Skin epidermis (tissue), 12 donors: ENCODE measurements at regions not wholly inside any gene's neighbourhood (a gene's known extent, or its start where the extent isn't known, plus 50 kb on each side); places are given as distances from the start of the nearest gene placed in this dataset.
"Not testable (repeated sequence)": the region's sequence is repeated elsewhere in the genome, so short reads cannot be mapped to it uniquely, and the experiment has no call there.

Experiments used
- H3K27ac ChIP-seq, 21 experiments: fragments of 200-600 bp; sonication (generic) in 11 of 21; one replicate each; pipeline ENCODE4 v1.5.0; 2020; ENCODE audit warnings: mild to moderate bottlenecking in 3 of 21, inconsistent platforms in 2 of 21, moderate library complexity in 2 of 21
- H3K4me3 ChIP-seq, 7 experiments: fragments of 200-600 bp; sonication (generic) in 2 of 7; one replicate each; pipeline ENCODE4 v1.5.0; 2020; ENCODE audit warnings: inconsistent platforms in 2 of 7, mild to moderate bottlenecking in 2 of 7, moderate library complexity in 1 of 7

DNA sequence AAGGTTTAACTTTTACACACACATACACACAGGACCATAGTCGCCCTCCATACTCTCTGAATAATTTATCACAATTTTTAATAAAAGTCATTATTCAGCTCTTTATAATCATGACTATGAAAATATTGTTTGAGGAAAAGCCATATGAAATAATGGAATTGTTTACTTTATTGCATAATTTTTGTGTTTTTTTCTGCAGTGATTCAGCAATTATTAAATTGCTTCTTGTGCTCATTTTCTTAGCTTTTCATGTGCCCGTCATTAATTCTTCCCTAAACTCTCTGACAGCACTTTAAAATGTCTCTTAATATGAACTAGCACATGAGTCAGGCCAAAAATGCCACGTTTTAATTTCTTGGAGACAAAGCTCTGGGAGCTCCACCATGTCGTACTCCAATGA lies 77.5 kb upstream of the ALX4 start:
- H3K4me3 ChIP-seq = no peak overlapping the region
- no peak overlapping the region for H3K27ac ChIP-seq

DNA sequence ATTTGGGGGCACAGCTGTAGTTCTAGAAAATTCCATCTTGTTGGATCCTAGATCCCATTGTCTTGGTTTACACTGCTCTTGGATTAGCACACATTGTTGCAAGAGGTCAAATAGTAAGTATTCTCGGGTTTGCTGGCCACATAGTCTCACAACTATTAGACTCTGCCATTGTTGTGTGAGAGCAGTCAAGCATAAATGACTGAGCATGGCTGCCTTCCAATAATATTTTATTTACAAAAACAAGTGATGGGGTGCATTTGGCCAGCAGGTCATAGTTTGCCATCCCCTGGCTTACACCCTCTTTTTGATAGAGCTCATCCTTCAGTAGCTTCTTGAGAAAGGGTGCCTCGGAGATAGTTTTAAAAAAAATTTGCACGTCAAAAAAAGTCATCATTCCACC lies 77.9 kb upstream of the ALX4 start:
- Histone ChIP-seq H3K27ac (no peak overlapping the region), H3K4me3 (no peak overlapping the region)

DNA sequence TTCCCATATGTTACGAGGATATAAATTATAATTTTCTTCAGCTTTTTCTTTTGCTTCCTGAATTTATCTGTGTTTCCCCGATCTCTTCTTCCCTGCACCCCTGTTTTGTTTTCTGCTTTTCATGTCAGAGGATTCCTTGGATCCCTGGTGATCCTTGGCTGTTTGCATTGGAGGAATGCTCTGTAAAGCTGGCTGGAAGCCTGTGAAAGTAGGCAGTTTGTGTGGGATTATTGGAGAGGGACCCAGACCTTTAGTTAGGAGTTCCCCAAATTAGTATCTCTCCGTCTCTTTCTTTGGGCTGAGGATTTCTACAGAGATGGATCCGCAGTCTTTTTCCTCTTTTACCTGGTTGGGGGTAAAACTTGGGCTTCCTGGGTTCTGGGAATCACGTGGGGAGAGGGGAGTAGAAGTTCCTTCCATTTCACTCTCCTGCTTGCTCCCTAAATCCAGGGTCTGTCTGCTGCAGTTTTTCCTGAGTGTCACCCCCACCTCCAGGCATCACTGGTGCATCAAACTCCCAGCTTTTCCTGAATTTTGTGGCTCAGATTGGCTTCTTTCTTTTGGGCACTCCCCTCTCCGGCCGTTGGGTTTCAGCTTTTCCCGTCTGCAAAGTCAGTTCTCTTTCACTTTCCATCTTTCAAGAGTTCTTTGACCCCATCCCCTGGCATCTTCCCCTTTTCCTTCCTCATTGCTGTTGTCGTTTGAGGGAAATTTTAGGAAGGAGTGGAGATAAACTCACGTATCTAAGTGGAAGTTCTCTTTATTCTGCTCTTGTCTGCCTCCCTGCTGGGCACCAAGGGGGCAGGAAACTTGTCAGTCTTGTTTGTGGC lies 79.1 kb upstream of the ALX4 start:
- Histone ChIP-seq H3K4me3 (no peak overlapping the region), H3K27ac (no peak overlapping the region)

DNA sequence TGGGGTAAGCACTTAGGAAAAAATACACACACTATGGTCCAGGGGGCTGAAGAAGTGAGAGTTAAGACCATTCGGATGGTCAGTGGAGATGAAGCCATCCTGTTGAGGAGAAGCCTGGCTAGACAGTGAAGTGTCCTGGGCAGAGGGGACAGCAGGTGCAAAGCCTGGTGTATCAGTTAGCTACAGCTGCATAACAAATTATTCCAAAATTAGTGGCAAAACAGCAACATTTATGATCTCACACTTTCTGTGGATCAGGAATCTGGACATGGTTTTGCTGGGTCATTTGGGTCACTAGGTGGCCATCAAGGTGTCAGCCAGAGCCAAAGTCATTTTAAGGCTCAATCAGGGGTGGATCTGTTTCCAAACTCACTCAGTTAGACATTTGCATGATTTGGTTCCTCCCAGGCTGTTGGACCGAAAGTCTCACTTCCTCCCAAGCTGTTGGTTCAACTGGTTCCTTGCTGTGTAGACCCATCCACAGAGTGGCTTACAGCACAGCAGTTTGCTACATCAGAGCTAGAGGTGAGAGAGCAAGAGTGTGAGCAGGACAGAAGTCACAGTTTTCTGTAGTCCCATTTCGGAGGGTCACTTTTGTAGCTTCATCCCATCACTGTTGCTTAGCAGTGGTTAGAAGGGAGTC lies 80.1 kb upstream of the ALX4 start:
- H3K27ac ChIP-seq = no peak overlapping the region
- no peak overlapping the region for H3K4me3 ChIP-seq

DNA sequence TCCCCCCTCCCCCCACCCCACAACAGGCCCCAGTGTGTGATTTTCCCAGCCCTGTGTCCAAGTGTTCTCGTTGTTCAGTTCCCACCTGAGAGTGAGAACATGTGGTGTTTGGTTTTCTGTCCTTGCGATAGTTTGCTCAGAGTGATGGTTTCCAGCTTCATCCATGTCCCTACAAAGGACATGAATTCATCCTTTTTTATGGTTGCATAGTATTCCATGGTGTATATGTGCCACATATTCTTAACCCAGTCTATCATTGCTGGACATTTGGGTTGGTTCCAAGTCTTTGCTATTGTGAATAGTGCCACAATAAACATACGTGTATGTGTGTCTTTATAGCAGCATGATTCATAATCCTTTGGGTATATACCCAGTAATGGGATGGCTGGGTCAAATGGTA lies 81.1 kb upstream of the ALX4 start:
- not testable (repeated sequence) for H3K27ac ChIP-seq, H3K4me3 ChIP-seq

DNA sequence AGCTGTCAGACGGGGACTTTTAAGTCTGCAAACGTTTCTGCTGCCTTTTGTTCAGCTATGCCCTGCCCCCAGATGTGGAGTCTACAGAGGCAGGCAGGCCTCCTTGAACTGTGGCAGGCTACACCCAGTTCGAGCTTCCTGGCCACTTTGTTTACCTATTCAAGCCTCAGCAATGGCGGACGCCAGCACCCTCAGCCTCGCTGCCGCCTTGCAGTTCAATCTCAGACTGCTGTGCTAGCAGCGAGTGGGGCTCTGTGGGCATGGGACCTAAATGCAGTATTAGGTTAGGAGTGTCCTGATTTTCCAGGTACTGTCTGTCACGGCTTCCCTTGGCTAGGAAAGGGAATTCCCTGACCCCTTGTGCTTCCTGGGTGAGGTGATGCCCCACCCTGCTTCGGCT lies 86.8 kb upstream of the ALX4 start:
- not testable (repeated sequence) for H3K4me3 ChIP-seq, H3K27ac ChIP-seq

DNA sequence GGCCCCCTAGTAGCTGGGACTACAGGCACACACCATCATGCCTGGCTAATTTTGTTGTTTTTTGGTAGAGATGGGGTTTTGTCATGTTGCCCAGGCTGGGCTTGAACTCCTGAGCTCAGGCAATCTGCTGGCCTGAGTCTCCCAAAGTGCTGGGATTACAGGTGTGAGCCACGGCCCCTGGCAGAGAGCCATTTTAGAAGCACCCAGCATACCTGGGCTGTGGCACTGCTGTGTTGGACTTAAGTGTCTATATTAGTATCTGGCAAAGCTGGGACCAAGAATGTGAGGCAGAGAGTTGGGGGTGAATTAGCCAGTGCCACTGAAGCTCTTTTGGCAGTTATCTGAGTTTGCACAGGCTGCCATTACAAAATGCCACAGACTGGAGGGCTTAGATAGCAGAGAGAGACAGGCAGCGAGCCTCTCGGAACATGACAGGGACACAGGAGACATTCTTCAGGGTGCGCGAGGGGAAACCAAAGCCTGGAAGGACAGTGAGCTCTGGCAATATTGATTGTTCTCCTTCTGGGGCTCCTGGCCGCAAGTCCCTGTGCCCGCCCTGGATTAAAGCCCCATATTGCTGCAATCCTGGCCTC lies 87.7 kb upstream of the ALX4 start:
- Histone ChIP-seq H3K4me3 (no peak overlapping the region), H3K27ac (no peak overlapping the region)

DNA sequence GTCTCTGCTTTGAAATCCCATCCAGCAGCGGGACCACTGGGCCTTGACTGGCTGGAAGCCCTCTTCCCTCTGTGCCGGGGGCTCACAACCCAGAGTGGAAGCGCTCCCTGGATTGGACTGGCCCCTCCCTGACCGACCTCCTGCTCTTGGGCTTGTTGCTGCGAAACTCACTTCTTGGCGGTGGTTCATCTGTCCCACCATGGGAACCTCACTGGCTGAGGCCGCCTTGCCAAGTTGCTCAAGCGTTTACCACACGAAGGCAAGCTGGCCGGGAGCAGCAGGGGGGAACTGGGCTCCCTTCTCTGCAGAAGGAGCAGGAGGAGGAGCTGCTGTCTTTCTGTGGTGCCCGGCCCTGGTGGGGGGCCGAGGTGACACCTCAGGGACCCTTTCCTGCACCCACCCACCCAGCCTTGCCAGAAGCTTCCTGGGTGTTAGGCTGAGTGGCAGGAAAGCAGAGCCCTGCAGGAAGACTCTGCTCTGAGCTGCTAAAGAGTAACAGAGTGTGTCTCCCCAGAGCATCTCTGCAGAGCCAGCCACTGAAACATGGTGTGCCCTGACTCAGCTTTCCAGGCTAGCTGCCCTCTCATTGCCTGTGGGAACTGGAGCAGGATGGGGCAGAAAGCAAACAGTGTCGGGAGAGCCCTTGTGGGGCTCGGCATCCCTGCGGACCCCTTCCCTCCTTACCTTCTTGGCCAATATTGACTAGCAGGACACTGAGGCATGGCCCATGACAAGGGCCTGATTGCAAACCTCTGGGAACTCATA lies 88.5 kb upstream of the ALX4 start:
- no peak overlapping the region for H3K27ac ChIP-seq
- H3K4me3 ChIP-seq = no peak overlapping the region

DNA sequence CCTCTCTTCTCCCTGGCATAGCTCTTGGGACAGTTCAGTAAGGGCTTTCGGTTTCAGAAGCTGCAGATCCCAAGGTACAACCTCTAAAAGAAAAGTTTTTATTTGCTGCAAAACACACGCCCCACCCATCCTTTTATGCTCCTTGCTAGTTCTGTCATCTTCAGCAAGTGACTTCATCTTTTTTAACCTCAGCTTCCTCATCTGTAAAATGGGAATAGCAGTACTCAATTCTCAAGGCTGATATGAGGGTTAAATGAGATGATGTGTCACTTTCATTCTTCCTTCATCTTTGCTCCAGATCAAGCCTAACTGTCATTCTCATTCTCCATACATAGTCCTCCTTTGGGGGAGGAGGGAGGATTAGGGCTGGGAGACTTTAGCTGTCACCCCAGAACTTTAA lies 90.0 kb upstream of the ALX4 start:
- Histone ChIP-seq H3K27ac (no peak overlapping the region), H3K4me3 (no peak overlapping the region)

DNA sequence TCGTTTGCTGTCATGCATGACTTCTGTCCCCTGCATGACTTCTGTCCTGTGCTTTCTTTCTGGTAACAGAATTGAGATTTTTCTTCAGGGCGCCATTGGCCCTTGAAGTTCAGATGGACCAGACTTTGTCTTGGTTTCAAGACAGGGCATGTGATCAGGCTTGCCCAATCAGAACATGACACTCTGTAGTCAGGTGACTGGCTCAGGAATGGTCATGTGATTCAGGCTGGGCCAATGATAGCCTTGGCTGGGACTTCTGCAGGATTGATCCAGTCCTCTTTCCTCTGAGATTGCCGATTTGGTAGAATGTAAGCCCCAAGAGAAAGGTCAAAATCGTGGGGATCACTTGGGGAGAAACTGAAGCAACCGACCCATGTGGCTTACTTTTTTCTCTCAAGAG lies 90.5 kb upstream of the ALX4 start:
- no peak overlapping the region for H3K27ac ChIP-seq
- H3K4me3 ChIP-seq = no peak overlapping the region

DNA sequence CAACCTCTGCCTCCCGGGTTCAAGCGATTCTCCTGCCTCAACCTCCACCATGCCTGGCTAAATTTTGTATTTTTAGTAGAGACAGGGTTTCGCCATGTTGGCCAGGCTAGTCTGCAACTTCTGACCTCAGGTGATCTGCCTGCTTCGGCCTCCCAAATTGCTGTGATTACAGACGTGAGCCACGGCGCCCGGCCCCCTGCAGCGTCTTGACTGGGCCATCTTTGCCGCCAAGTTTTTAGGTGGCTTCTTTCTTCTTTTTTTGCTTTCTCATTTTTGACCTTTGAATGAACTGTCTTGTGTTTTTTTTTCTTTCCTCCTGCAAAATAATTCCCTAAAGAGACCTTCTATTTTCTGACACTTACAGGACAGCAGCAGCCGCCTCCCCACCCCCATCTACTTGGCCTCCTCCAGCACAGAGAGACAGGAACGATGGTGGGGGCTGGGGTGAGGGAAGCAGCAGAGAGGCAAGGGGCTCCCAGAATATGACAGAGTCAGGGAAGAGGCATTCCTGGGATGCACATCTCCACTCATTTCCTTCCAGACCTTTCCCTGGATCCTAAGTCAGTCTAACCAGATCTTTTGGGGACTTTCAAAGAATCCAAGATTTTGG lies 92.6 kb upstream of the ALX4 start:
- H3K27ac ChIP-seq = no peak overlapping the region

DNA sequence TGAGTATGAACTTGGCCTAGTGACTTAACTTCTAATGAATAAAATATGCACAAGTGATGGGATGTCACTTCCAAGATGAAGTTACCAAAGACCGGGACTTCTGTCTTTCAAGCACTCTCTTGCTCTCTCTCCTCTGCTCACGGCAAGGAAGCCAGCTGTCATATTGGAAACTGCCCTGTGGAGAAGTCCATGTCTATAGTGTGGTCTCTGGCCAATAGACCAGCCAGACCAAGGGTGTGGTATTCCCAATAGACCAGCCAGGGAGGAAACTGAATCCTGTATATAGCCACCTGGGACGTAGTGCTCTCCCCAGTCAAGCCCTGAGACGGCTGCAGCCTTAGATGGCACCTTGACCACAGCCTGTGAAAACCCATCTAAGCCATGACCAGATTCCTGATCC lies 93.2 kb upstream of the ALX4 start:
- no peak overlapping the region for H3K4me3 ChIP-seq

More for the DNA sequence above, 92.6 kb upstream of the ALX4 start:
- H3K4me3 ChIP-seq = no peak overlapping the region

DNA sequence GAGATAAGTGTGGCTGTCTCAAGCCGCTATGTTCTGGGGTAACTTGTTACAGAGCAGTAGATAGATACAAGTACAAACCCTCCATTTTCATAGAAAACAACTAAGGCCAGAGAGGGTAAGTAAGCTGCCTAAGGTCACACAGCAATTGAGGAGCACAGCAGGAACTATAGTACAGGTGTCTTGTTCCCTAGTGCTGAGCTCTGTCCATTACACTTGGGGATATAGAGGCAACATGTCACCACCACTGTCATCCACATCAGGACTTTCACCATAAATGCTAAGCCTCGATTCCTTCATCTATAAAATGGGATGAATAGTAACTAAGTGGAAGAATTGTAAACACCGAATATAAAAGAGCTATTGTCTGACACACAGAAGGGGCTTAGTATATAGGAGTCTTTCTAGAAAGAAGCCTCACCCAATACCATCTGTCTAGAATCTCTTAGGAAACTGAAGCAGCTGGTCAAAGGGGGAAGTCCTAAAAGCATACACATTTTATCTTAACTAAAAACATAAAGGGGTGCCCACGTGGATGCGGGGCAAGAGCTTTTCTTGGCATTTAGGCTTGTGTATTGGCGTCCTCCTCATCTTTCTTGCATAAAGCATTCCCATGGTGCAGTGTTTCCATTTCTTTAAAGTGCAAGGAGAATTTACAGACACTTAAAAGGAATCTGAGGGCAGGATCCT lies 93.8 kb upstream of the ALX4 start:
- H3K27ac ChIP-seq = no peak overlapping the region
- no peak overlapping the region for H3K4me3 ChIP-seq

More for the DNA sequence above, 93.2 kb upstream of the ALX4 start:
- H3K27ac ChIP-seq = no peak overlapping the region

DNA sequence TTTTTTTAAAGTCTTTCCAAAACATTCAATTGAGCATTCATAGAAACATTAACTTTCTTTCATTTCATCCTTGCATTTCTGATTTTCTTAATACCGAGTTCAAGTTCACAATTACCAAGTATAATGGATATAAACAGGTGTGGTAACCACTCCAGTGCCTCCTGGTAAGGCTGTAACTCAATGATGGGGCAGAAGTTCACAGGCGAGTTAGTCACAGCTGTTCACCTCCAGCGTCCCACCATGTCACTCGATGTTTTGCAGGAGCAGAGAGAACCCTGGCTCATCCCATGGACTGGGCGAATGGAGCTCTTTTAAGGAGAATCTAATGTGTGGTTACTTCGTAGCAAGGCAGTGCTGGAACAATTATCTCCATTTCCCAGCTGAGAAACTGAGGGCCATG lies 94.4 kb upstream of the ALX4 start:
- Histone ChIP-seq H3K4me3 (no peak overlapping the region), H3K27ac (no peak overlapping the region)

DNA sequence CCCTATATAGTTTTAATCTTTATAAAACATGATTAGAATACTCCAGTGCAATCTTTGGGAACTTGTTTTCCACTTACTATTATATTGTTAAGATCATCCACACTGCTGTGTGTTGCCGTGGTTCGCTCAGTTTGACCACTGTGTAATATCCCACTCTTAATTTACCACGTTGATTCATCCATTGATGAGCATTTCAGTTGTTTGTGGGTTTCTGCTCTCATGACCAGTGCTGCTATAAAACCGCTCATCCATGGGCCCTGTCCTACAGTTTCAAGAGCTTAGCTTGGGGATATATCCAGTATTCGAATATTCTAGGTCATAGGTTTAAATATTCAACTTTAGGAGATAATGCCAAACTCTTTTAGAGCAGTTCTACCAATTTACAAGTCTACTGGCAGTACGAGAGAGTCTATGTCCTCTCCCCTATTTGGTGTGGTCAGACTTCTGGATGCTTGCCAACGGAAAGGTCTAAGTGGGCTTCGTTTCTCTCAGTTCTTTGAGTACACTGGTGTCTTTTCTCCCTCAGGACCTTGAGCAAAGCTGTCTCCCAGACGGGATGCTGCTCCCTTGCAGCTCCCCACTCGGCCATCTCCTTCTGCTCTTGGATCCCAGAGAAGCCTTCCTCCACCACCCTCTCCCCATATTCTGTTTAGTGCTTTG lies 94.9 kb upstream of the ALX4 start:
- Histone ChIP-seq H3K4me3 (no peak overlapping the region), H3K27ac (no peak overlapping the region)

DNA sequence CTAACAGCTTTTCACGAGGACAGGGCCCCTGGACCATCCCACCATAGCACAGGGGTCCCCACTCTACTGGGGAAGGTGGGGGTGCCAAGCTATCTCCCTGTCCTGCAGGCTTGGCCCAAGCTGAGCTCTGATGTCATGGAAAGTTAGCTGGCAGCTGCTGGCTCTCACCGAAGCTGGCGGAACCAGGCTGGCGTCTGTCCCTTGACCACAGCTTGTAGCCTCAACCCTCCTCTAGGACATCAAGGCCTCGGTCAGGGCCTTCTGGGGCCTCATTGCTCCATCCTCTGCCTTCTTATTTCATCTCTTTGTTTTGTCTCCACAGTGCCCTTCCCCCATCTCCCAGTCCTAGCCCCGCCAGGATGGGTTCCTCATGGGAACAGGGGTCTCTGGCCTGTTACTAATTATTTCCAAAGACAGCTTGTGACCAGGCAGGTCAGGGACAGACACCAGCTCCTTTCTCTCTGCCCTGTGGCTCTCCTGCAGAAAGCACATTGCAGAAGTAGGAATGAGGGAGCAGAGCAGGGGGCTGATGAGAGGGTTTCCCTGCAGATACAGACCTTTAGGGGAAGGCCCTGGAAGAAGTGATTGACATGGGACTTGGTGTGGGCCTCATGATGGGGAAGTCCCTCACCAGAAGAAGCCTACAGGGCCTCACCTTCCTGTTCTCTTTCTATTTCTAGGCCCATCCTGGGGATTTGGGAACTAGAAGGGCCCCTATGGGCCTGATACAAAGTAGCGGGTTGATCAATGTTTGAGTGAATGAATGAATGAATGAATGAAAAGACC lies 97.5 kb upstream of the ALX4 start:
- no peak overlapping the region for H3K27ac ChIP-seq
- no peak overlapping the region for H3K4me3 ChIP-seq

DNA sequence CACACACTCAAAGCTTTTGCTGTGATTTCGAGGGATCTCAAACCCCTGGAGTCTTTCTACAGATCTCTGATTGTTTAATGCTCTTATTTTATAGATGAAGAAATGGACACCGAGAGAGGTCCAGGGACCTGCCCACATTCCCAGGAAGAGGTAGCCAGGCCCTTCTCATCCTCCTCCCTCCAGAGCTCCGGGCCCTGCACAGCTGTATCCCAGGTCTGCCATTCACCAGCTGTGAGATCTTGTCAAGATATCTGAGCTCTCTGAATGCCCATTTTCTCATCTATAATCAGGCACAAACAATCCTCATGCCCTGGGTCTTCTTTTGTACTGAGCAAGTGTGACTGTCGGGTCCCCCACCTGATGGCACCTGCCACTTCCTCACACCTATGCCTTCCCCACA lies 98.2 kb upstream of the ALX4 start:
- Histone ChIP-seq H3K27ac (no peak overlapping the region), H3K4me3 (no peak overlapping the region)

DNA sequence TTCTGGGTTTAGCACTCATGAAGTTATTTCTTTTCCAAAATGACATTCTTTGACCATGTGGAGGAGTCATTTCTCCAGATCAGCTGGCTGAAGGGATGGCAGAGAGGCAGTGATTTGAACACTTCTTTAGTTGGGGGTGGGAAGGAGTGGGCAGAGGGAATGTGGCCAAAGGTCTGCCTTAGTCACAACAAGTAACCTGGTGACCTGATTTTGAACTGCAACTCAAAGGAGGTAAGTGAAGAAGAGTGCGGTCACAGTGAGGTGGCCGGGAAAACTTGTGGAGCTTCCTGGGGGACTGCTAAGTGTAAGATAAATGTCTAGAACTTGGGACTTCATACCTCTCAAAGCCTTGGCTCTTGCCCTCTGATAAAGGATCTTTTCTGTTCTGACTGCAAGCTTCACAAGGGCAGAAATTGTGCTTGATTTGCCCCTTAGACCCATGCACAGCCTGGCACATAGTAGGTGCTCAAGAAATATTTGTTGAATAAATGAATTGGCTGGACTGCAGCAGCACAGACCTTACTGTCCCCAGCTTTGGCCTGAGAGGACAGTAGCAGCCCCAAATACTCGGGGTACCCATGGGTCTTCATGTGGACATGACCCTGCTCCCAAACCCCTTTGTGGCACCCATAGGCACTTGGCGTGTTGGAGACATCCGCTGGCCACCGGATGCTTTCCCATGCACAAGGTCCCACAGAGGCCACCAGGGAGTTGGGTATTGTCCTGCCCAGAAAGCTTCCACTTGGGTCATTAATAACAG lies 99.0 kb upstream of the ALX4 start:
- no peak overlapping the region for H3K27ac ChIP-seq
- no peak overlapping the region for H3K4me3 ChIP-seq
